SK-MEL-5 (cell line): ENCODE measurements at regions not wholly inside any gene's neighbourhood (a gene's known extent, or its start where the extent isn't known, plus 50 kb on each side); places are given as distances from the start of the nearest gene placed in this dataset.

ENCODE experiments used
- DNase-seq: peaks from one replicate; pipeline ENCODE4 v3.0.0-alpha.2; 2016; ENCODE audit warnings: low read depth, low spot score
- in situ Hi-C: cut with HindIII; loops from 2 replicates; pipeline ENCODE4 v1.10.0; 2016; ENCODE audit warnings: low sequenced_read_pairs, high pct_unique_total_duplicates, low pct_unique_long_range_greater_than_20kb

DNA sequence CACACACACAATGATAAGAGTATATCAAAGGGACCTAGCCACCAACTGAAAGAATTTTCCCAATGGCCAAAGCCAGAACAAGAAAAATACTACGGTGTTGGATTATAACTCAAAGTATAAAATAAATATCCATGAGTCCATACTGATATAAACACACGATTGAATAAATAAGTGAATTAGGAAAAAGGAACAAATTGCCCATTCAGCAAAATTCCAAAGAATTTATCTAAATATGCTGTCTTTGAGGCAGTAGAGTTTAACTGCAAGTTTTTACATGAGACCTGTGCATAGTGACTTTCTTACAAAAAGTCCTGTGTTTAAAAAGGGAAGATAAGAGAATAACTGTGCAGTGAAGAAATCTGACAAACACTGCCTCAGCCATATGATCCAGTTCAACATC, 278.8 kb upstream of the PPARGC1A start:
- in situ Hi-C loops = no loop called here
- no peak for DNase-seq

DNA sequence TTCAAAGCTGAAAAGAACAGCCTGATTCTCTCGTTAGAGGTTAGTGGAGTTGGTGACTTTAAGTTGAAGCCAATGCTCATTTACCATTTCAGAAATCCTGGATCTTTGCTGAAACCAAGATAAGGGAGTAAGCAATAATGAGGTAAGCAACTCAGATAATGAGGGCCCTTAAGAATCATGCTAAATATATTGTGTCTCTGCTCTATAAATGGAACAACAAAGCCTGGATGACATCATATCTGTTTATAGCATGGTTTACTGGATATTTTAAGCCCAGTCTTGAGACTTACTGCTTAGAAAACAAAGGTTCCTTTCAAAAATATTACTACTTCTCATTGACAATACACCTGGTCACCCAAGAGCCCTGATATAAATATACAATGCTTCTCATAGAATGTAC, 276.7 kb upstream of the PPARGC1A start:
- in situ Hi-C loops = no loop called here
- no peak for DNase-seq

DNA sequence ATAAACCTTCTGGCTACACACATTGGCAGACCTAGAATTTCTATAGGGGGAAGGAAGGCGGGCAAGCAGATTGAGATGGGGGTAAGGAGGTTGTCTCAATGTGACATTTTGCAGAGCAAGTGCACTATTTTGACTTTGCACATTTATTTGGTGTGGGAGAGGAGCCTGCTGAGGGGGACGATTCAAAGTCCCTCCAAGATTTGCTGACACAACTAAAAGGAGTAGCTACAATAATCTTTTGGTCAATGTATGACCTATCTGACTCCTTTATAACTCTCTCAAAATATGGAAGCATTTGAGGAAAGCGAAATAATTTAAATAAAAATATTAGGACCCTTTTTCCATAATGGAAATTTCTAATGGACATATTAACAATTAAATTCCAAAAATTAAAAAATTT, 274.9 kb upstream of the PPARGC1A start:
- in situ Hi-C loops = no loop called here
- DNase-seq = no peak

DNA sequence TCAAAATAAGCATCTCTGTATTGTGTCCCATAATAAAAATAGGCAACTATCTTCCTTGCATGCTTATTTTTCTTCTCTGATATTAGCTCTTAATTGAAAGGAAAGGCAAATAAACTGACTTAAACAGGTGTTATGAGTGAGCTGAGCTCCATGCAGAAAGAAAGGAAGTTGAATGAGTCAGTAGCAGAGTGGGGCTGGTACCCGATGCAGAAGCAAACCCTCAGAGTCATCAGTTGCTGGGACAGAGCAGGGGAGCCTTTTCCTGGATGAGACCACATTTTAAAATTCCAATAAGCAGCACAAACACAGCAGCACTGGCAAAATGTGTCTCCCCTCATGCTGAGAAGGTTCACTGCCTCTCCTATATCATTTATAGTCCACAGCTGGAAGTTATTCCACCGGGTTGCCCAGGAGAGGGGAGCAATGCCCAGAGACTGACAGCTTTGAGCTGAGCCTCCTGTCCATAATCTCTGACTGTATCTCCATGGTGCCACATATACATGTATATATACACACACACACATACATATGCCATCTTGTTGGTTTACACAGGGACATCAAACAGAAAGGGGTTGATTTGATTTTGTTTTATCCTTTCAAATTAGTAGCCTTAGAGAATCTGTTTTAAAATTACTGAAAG, 274.3 kb upstream of the PPARGC1A start:
- peak; percentile 8 for DNase-seq
- in situ Hi-C loops = no loop called here

- in situ Hi-C loops = no loop called here
Measured at GRCh38 chr4:24163314-24163713, 273.5 kb upstream of the PPARGC1A start.

DNA sequence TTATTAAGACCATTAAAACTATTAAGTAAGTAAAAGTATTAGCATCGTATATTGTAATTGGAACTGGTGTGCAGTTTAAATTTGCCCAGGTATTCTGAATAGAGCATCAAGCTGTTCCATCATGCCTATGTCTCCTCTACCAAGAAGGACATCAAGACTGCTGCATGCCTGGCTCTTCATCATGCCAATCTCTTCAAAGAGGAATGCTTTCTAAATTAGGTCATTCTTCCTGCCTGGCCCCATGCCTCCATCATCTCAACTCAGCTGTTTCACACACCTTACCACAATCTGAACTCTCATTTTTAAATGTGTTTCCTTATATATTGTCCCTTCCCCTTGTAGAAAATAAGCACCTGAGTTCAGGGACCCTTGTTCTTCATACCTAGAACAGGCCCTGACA, 270.5 kb upstream of the PPARGC1A start:
- in situ Hi-C loops = no loop called here
- no peak for DNase-seq

More at GRCh38 chr4:24163314-24163713, 273.5 kb upstream of the PPARGC1A start:
- DNase-seq = no peak

DNA sequence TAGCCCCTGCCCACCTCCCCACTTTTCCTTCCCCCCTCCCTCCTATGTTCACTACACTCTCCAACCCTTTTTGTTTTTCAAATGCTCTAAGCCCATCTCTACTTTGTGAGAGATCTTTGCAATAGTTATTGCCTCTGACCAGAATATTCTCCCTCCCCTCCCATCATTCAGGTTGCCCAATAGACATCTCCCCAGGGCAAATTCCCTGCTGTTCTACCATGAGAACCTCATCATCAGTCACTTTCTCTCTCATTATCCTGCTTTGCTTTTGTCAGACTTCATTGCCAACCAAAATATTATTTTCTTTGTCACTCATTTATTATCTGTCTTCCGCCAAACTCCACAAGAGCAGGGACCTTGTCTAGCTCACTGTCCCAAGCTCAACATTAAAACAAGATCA, 268.2 kb upstream of the PPARGC1A start:
- in situ Hi-C loops = no loop called here

GRCh38 chr4:24150034-24150433, 260.2 kb upstream of the PPARGC1A start:
- in situ Hi-C loops = no loop called here
- DNase-seq = no peak

More for the DNA sequence above, 268.2 kb upstream of the PPARGC1A start:
- DNase-seq = no peak

DNA sequence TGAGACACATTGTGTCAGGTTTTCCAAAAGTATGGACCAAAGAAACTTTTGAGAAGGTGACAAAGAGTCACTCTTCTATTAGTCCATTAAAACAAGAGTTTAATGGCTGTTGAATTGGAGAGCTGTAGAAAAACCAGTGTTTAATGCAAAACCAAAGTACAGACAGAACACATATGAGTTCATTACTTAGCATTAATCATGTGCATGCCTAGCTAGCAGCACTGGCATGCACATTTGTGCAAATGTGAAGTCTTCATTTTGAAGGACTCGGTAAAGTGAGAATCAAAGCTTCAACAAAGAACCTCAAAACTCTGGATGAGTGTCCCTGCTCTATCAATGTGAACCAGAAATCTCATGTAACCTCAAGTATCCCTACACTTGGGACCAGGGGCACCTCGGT, 256.3 kb upstream of the PPARGC1A start:
- in situ Hi-C loops = no loop called here
- DNase-seq = no peak

DNA sequence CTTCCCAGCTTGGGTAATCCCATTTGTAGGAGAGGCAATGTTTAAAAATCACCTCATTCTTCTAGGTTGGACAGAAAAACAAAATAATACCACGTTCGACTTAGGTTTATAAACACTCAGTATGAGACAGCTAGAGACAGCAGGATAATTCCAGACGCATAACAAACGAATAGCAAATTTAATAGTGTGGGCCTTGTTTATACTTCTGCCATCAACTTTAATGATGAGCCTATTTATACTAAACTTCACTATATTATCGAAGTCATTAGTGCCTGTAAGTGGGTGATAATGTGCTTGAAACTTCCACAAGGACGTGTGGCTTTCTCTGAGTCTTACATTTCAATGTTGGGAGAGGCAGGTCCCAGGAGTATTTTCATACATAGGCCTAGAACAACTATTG, 255.7 kb upstream of the PPARGC1A start:
- in situ Hi-C loops = no loop called here
- no peak for DNase-seq

DNA sequence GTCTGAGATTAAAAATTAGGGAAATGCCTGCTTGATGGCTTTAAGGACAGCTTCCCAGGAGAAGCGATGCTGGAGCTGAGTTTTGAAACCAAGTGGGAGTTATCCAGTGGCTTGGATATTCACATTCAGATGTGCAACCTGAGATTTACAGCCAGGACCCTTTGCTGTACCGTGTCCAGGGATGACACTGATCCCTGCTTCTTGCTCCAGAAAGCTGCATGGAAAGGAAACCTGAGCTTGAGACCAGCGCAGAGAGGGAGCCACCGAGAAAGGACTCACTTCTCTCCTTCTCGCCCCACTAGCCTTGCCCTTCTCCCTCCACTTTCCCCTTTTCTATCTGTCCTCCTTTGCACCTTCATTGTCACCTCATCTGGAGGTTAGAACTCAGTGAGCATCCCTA, 254.5 kb upstream of the PPARGC1A start:
- in situ Hi-C loops = no loop called here
- DNase-seq = no peak

DNA sequence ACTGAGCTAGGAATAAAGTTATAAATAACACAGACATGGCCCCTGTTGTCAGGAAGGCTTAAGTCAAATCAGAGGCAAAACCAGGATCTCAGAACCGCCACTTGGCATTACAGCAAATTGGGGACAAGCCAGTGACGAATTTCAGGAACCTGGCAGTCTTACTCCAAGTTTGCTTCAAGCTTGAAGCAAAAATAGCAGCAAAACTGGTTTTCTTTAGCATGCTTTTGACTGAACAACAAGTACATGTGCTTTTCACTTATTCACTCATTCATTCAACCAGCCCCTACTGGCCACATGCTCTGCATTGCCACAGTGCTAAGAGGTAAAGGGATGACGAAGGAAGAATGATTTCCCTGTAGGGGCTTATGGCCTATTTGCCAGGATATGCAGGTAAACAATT, 253.9 kb upstream of the PPARGC1A start:
- in situ Hi-C loops = no loop called here
- DNase-seq = no peak

GRCh38 chr4:24141836-24142235, 252.0 kb upstream of the PPARGC1A start:
- in situ Hi-C loops = no loop called here

DNA sequence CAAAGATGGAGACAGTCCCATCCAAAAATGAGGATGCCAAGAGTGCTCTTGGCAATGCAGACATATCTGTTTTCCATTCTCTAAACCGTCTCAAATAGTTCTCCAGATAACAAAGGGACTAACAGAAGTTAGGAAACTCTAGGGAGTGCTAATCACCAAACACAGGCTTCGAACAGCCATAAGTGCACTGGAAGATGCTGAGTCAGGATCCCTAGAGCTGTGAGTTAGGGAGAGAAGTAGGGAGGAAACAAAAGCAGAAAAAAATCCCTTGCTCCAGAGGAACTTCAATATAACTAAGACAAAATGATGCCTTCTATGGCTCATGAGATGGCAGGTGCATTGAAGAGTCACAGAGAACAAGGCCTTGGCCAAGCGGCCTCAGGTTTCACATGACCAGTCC, 251.0 kb upstream of the PPARGC1A start:
- in situ Hi-C loops = no loop called here
- no peak for DNase-seq

More at GRCh38 chr4:24141836-24142235, 252.0 kb upstream of the PPARGC1A start:
- DNase-seq = no peak

DNA sequence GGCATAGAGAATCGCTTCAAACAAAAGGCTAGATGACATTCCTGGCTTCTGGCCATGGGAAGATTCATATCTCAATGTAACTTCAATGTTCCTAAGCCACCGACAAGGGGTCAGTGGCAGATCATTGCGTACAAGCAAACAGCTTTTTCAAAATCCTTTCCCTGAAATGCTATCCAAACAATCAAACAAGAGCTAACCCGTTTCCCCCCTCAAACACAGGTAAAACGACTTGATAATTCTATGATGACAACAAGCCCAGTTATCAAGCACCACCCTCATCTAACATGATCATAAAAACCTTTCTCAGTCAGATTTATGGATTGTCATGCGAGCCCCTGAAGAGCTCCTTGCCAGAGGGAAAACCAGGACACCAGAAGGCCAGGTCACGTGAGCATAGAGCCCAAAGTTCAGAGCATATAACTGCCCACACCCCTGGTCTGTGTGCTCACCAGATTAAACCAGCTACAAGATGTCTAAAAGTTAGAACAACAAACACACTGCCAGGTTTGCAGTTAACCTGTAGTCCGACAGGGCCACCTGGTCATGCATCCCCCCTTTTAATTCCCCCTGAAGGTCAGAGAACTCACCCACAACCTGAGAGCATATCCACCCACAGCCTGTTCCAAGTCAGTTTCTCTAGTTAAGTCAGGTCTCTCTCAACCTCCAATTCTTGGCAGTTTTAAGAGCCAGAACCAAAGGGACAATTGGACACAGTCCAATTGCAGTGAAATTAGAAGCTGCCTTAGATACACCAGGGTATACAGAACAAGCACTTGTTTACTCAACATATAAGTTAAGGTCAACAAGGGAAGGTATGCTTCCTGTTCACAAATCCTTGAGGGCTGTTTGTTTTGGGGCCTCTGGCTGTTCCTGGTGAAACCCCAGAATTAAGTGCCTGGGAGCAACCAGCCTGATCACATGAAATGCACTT, 248.1 kb upstream of the PPARGC1A start:
- in situ Hi-C loops = no loop called here
- no peak for DNase-seq

GRCh38 chr4:24131954-24132673, 242.3 kb upstream of the PPARGC1A start:
- peak; percentile 21 for DNase-seq
- in situ Hi-C loops = no loop called here

GRCh38 chr4:24130637-24131036, 240.8 kb upstream of the PPARGC1A start:
- in situ Hi-C loops = no loop called here
- no peak for DNase-seq

GRCh38 chr4:24126776-24127175, 236.9 kb upstream of the PPARGC1A start:
- in situ Hi-C loops = no loop called here
- DNase-seq = peak; percentile 67
